Thoracic aorta (tissue), 2 donors: ENCODE measurements at regions not wholly inside any gene's neighbourhood (a gene's known extent, or its start where the extent isn't known, plus 50 kb on each side); places are given as distances from the start of the nearest gene placed in this dataset.

Experiments used
- ATAC-seq: fragments of 150-250 bp; one replicate; pipeline ENCODE4 v1.8.0; 2017; ENCODE audit warnings: low read depth; ENCODE audit not compliant: insufficient number of reproducible peaks, low FRiP score
- DNase-seq: peaks from one replicate; pipeline ENCODE4 v3.0.0-alpha.2; 2020; ENCODE audit warnings: low spot score
- H3K27ac ChIP-seq, 2 donors: fragments of 200-600 bp; sonication (generic); 1 replicate in 1 of 2; 2 replicates in 1 of 2; pipeline ENCODE4 v1.5.1; 2016; ENCODE audit warnings: mild to moderate bottlenecking in 2 of 2, moderate library complexity in 2 of 2
- H3K27me3 ChIP-seq: fragments of 200-600 bp; sonication (generic); replicated peaks from 2 replicates; pipeline ENCODE4 v1.6.0; 2016; ENCODE audit warnings: mild to moderate bottlenecking; ENCODE audit not compliant: insufficient read depth
- H3K36me3 ChIP-seq: fragments of 200-600 bp; sonication (generic); one replicate; pipeline ENCODE4 v1.5.1; 2016
- H3K4me1 ChIP-seq, 2 donors: fragments of 200-600 bp; sonication (generic); 1 replicate in 1 of 2; 2 replicates in 1 of 2; pipeline versions ENCODE4 v1.5.1 to v1.6.0; 2016; ENCODE audit warnings: low read depth in 2 of 2, mild to moderate bottlenecking in 1 of 2; ENCODE audit not compliant: control insufficient read depth in 1 of 2
- H3K4me3 ChIP-seq: fragments of 200-600 bp; sonication (generic); 2 replicates; pipeline ENCODE4 v1.5.1; 2016; ENCODE audit warnings: mild to moderate bottlenecking
- H3K9me3 ChIP-seq: fragments of 200-600 bp; sonication (generic); 2 replicates; pipeline ENCODE4 v1.5.1; 2016
- CTCF ChIP-seq: fragments of 200-600 bp; sonication (generic); IDR thresholded peaks from one replicate; pipeline ENCODE4 v1.5.1; 2019; ENCODE audit warnings: antibody characterized with exemption

- TF ChIP-seq CTCF = no peak
- no peak for ATAC-seq
- Histone ChIP-seq H3K27me3 (no peaks in the 10 kb centered on the region), H3K27ac (no peak overlapping the region), H3K36me3 (peaks cover 5% of the 10 kb centered on the region), H3K4me3 (no peak overlapping the region), H3K4me1 (peaks cover 0 to 7% of the 10 kb centered on the region in 2 donors), H3K9me3 (no peaks in the 10 kb centered on the region)
- DNase-seq = no peak
Measured at GRCh38 chr12:19932413-19932812, 435.9 kb upstream of the PDE3A start.

GRCh38 chr12:19933924-19934323 lies 434.4 kb upstream of the PDE3A start:
- no peak for TF ChIP-seq CTCF
- ATAC-seq = no peak
- Histone ChIP-seq H3K4me3 (no peak overlapping the region), H3K4me1 (no peaks in the 10 kb centered on the region), H3K27ac (no peak overlapping the region), H3K36me3 (peaks cover 5% of the 10 kb centered on the region), H3K27me3 (no peaks in the 10 kb centered on the region), H3K9me3 (no peaks in the 10 kb centered on the region)
- DNase-seq = no peak

GRCh38 chr12:19937161-19937560 lies 431.2 kb upstream of the PDE3A start:
- H3K4me1 ChIP-seq = no peaks in the 10 kb centered on the region
- no peak overlapping the region for H3K27ac ChIP-seq
- no peak overlapping the region for H3K4me3 ChIP-seq
- no peaks in the 10 kb centered on the region for H3K27me3 ChIP-seq
- DNase-seq = no peak
- no peaks in the 10 kb centered on the region for H3K9me3 ChIP-seq
- no peak for ATAC-seq
- no peak for TF ChIP-seq CTCF
- H3K36me3 ChIP-seq = peaks cover 5% of the 10 kb centered on the region

GRCh38 chr12:19938031-19938430 lies 430.3 kb upstream of the PDE3A start:
- Histone ChIP-seq H3K27ac (no peak overlapping the region), H3K9me3 (no peaks in the 10 kb centered on the region), H3K4me1 (no peaks in the 10 kb centered on the region), H3K4me3 (no peak overlapping the region), H3K27me3 (no peaks in the 10 kb centered on the region), H3K36me3 (peaks cover 5% of the 10 kb centered on the region)
- no peak for ATAC-seq
- TF ChIP-seq CTCF = no peak
- no peak for DNase-seq

- H3K9me3 ChIP-seq = no peaks in the 10 kb centered on the region
Measured at GRCh38 chr12:19938491-19938890, 429.8 kb upstream of the PDE3A start.

More at GRCh38 chr12:19938491-19938890, 429.8 kb upstream of the PDE3A start:
- no peak for DNase-seq
- TF ChIP-seq CTCF = no peak
- H3K4me3 ChIP-seq = no peak overlapping the region
- H3K27me3 ChIP-seq = no peaks in the 10 kb centered on the region
- no peak for ATAC-seq
- peaks cover 5% of the 10 kb centered on the region for H3K36me3 ChIP-seq
- no peak overlapping the region for H3K27ac ChIP-seq
- no peaks in the 10 kb centered on the region for H3K4me1 ChIP-seq
